BJ (cell line): ENCODE measurements at regions not wholly inside any gene's neighbourhood (a gene's known extent, or its start where the extent isn't known, plus 50 kb on each side); places are given as distances from the start of the nearest gene placed in this dataset. TPM values are rescaled to one million over a fixed set of nuclear protein-coding genes. Genes with fewer than 3 reads are reported as not detected.

Experiments used
- CTCF ChIA-PET: fragments of 350-600 bp; formaldehyde crosslinking; extraction: SDS; loops from one replicate; lab custom pipeline; 2021; ENCODE audit warnings: antibody characterized with exemption, inconsistent platforms; lab: Yijun Ruan, JAX
- POLR2A ChIA-PET: fragments of 300-600 bp; sonication (Branson Sonifier 250); formaldehyde crosslinking; extraction: SDS; loops from one replicate; lab custom pipeline; 2021; ENCODE audit warnings: antibody characterized with exemption; lab: Charles Lee
- DNase-seq: peaks from one replicate; pipeline ENCODE4 v3.0.0-alpha.2; 2011; ENCODE audit warnings: low read depth
- H3K27me3 ChIP-seq: 2 replicates; pipeline ENCODE4 v1.6.0; 2011; ENCODE audit warnings: low read length; ENCODE audit not compliant: control insufficient read depth, insufficient read depth
- H3K36me3 ChIP-seq: 2 replicates; pipeline ENCODE4 v1.5.1; 2011; ENCODE audit warnings: low read length; ENCODE audit not compliant: control insufficient read depth, insufficient read depth
- H3K4me3 ChIP-seq: 2 replicates; pipeline ENCODE4 v1.5.1; 2011; ENCODE audit warnings: low read depth, mild to moderate bottlenecking, control low read depth, low read length
- small RNA-seq: library from RNA; depleted of rRNA; stranded (forward); fragments of <200 nt; gene quantifications from one replicate; pipeline ENCODE3, GENCODE V24; 2012; ENCODE audit warnings: low replicate concordance, low read depth; ENCODE audit not compliant: insufficient read length
- TF ChIP-seq, protein P1 (sequence below): IDR thresholded peaks from 2 replicates; pipeline ENCODE4 v1.5.1; 2011; ENCODE audit warnings: low read depth, mild to moderate bottlenecking, control low read depth, inconsistent platforms, low read length, moderate library complexity; ENCODE audit not compliant: insufficient read depth

DNA sequence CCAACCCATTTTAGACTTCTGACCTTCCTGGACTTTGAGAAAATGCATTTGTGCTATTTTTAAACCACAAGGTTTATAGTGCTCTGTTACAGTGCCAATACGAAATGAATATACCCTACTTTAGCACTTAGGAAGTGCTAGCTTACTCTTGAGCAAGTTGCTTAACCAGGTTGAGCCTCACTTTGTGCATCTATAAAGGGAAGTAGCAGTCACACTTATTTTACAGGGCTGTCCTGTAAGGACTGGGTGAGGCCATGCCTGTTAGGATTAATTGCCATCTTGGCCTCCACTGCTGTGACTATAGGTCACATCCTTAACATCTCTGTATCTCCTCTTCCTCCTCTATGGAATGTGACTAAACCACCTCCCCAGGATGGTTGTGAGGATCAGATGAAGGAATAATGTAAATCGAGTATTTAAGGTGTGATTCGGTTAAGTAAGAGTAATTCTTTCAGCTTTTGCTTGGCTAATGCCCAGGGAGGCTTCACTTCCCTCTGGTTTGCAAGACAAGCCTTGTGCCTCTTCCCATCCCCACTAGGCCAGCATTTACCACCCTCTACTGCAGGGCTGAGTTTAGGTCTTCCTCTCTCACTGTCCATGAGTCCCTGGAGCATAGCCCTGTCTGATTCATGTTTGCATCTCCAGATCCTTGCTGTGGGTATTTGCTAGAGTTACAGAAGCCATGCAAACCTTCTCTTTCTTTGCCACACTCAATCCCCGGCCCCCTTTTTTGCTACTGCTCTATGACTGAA lies 341.2 kb downstream of the ZNF521 start:
- no peaks in the 10 kb centered on the region for H3K36me3 ChIP-seq
- H3K4me3 ChIP-seq: no peak overlapping the region
- no peaks in the 10 kb centered on the region for H3K27me3 ChIP-seq
- TF ChIP-seq, protein P1, sequence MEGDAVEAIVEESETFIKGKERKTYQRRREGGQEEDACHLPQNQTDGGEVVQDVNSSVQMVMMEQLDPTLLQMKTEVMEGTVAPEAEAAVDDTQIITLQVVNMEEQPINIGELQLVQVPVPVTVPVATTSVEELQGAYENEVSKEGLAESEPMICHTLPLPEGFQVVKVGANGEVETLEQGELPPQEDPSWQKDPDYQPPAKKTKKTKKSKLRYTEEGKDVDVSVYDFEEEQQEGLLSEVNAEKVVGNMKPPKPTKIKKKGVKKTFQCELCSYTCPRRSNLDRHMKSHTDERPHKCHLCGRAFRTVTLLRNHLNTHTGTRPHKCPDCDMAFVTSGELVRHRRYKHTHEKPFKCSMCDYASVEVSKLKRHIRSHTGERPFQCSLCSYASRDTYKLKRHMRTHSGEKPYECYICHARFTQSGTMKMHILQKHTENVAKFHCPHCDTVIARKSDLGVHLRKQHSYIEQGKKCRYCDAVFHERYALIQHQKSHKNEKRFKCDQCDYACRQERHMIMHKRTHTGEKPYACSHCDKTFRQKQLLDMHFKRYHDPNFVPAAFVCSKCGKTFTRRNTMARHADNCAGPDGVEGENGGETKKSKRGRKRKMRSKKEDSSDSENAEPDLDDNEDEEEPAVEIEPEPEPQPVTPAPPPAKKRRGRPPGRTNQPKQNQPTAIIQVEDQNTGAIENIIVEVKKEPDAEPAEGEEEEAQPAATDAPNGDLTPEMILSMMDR: no peak
- CTCF ChIA-PET: no interaction called here
- no peak for DNase-seq
- POLR2A ChIA-PET: no interaction called here

Small RNA genes lying in the stretch of these regions (small RNA-seq; reads per million reads assigned to genes)
- not detected for gene PPIAP57
